GM19467 (cell line): ENCODE measurements at regions not wholly inside any gene's neighbourhood (a gene's known extent, or its start where the extent isn't known, plus 50 kb on each side); places are given as distances from the start of the nearest gene placed in this dataset.
"Not testable (repeated sequence)": the region's sequence is repeated elsewhere in the genome, so short reads cannot be mapped to it uniquely, and the experiment has no call there.

Source experiments
- ATAC-seq: cut with Tn5 transposase; IDR thresholded peaks from one replicate; pipeline ENCODE4 v1.9.1; 2021; ENCODE audit warnings: mild to moderate bottlenecking, moderate library complexity; ENCODE audit not compliant: unreplicated experiment

DNA sequence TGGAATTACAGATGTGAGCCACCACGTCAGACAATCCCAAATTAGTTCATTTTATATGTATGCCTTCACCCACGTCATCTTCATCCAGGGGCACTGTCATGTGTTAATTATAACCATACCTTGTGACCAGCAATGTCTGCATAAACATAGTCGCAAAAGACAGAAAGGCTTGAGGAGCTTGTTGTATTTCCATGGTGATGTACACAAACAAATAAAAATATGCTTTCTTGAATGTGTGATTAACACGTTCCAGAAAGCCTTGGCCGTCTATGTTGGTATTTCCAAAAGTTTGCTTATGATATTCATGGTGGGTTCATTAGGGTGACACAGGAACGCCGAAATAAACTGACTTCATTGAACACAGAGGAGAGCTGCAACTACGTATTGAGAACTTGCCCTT is 524.7 kb upstream of the ZNF717 start:
- ATAC-seq: no peak

DNA sequence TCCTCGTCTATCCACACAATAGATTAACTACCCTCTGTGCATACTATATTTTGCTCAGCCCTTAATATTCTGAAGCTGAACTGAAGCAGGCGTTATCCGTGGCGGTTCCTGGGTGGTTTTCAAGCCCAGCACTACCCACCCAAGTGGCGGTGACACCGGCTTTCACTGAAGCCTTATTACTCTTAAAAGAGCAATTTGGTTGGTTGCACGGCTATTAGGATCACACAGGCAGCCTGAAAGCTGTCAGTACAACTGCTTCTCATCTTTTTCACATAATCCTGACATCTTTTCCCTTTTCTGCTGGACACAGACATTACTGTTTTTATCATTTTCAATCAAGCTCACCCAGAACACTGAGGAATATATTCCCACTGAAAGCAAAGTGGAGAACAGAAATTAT is 525.3 kb upstream of the ZNF717 start:
- no peak for ATAC-seq

DNA sequence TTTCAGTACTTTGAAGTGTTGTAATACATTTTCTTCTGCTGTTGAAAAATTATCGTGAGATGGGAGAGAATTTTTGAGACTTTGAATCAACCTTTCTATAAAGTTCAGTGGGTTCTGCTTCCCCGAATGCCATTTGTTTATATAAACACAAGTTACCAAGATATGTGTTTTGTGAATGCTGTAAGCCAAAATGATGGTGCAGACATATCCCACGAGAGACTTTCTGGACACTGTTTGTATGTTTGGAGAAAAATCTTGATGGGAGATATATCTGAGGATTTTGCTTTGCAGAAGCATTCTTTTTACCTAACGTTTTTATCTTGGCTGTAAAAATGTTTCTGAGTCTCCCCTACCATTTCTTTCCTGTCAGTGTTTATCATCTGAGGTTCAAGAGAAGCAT is 526.6 kb upstream of the ZNF717 start:
- no peak for ATAC-seq

DNA sequence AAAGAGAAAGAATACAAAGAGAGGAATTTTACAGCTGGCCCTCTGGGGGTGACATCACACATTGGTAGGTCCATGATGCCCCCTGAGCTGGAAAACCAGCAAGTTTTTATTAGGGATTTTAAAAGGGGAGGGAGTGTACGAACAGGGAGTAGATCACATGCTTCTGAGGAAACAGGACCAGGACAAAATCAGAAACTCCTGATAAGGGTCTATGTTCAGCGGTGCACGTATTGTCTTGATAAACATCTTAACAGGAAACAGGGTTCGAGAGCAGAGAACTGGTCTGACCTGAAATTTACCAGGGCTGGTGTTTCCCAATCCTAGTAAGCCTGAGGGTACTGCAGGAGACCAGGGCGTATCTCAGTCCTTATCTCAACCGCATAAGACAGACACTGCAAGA is 530.6 kb upstream of the ZNF717 start:
- ATAC-seq: not testable (repeated sequence)

DNA sequence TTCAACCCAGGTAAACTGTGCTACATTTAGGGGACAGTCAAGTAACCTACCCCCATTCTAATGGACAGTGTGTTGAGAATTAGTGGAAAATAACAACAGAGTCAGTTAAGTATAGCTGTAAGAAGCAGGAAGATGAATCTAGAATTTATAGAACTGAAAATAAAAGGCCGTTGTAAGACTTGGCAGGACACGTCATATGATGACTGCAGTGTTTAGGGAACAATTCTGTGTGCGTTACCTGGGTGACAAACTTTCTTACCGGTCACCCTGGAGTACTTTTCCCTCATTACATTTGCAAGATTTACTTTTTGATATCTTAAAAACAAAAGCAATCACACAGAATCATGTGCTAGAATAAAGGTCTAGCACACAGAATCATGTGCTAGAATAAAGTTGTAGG is 536.3 kb upstream of the ZNF717 start:
- ATAC-seq: no peak

DNA sequence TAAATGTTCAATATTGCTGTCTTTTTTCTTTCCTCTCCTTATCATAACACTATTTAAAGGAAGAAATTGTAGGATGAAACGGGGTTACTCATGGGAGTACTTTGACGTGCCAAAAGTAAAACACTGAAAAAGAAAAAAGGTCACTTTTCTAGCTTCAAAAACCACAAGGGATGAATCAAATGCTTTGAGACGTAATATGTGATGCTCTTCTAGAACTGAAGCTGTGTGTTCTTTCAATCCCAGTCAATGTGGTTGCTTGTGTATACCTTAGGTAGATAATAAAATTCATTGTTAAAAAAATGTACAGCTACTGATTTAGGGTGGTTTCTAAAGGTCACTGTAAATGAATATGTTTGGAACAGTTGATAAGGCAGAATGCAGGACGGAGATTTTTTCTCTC is 538.8 kb upstream of the ZNF717 start:
- ATAC-seq: no peak

DNA sequence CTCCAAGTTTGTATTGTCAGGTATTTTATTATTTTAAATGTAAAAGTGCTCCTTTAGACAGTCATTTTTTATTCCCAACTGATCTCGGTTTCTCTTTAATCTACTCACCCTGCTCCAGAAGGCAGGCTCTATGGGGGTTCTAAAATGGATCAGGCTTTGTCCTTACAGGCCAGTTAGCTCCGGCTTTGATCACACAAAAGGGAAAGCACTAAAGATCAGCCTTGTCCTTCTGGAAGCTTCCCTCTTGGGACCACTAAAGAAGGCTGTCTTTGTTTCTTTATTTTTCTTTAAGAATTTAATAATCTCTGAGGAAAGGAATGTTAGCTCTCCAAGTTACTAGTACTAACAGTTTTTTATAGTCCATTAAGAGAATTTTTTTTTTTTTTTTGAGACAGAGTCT is 560.5 kb upstream of the ZNF717 start:
- ATAC-seq: no peak

DNA sequence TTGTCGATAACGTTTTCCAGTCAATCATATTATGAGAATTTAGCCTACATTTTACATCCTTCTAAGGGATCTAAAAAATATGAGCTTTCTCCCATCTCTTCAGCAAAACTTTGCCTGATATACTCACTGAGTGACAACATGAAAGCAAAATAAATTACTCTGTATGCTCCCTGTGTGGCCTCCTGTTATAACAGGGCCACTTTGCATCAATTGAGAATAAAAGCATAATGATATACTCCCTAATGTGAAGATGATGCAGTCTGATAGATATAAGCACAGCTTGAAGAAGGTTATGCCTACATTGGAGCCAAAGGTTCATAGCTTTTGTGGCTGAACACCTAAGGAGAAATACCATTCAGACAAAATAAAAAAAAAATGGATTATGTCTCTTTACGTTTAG is 561.3 kb upstream of the ZNF717 start:
- no peak for ATAC-seq

DNA sequence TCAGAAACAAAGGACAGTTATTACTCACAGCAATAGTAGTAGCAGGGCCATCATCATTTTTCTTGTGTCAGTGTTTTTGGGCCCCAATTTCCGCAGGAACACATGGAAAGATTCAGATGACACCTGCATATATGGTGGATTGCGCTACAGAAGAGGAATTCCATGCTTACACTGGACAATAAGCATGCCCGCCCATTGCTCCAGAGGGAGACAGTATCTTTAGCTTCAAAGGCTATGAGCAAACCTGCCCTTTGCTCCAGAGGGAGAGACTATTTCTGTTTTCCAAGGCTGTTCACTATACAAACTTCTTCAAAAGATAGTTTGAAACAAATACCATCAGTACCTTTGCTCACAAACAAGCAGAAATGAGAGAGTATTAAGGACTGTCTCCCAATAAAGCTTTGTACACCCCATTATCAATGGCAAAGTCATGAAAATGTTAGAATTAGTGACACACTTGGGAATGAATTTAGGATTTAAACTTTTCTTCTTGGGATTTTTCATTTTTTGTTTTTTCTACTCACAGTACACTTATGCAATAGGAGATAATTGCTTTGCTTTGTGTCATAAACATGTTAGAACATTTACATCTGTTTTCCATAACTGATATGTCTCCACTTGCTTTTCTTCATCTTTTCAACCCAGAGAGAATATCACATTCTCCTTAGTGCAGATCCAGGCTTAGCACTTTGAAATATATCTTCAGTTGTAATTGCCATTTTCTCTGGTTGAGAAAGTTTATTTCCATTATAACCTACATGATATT is 564.5 kb upstream of the ZNF717 start:
- no peak for ATAC-seq

DNA sequence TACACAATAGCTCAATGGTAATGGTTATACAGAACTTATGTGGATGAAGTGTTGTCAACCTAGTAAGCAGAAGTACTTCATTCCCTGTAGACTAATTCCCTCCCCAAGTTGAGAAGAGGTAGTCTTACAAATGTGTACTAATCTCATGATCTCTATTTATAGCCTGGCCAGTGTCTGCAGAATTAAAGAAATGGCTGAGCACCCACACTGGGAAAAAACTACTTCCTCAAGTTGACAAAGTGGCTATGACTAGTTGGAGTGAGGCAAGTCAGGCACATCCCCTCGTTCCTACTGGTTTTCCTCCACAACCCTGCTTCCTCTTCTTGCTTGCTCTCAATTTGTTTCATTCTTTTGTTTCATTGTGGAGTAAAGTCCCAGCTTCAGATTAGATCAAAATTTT is 566.7 kb upstream of the ZNF717 start:
- no peak for ATAC-seq

DNA sequence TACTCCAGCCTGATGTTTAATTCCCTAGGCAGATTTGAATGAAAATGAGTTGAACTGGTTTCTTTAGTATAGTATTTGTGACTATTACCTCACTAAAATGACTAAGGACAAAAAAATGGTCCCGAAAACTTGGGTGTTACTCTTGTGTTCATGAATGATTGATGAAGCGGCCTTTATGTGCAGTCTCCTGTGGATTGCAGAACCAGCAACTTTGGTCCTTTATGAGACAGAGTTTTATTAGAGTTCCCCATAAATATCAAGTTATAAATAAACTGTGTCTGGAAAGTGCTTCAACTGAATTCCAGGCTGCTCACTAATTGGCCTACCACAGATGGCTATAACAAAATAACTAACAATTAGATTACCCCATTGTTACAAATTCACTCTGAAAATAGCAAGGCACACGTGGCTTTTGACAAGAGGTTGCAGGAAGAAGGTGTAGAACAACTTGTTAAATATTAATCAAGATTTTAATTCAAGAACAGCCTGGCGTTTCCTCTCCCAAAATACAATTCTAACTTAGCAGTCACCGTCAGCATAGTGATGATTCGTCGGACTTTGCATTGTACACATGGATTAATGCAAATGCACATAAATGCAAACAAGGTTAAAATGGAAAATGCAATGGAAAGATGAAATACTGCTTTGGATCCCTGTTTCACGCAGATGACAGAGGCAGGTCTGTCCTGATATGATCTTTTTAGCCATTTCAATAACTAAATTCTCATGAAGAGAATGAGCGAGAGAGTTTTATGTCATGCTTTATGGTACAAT is 567.3 kb upstream of the ZNF717 start:
- no peak for ATAC-seq

DNA sequence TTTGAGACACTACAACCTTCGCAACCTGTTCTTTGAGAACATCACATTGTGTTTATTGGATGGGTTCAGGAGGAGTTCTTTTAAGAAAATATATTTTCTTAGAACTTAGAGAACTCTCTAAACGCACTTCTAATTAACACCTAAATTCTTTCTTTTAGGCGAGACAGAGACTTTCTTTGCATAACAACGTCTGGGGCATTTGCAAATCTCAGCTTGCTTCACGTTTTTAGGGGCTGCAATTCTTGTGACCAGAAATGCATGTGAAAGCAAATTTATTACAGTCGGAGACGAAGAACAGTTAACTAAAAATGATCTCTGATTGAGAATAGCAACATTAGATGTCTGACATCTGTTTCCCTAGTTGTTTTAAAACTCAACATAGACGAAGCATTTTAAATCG is 568.3 kb upstream of the ZNF717 start:
- no peak for ATAC-seq

DNA sequence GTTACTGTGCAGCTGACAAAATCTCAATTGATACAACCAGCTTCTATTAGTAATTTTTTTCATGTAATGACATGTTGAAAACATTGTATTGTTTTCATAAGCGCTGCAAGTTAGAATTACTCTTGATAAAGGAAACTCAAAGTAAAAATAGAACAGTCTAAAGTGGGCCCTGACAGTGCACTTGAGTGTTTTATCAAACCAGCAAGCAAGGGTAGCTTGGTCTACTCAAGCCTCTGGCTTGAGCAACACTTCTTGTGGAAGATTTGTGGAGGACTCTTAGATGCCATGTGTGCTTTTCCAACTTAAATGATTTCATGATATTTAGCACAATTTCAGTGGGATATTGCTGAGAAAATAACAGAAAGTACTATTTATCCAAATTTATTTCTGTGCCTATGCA is 575.7 kb upstream of the ZNF717 start:
- ATAC-seq: no peak

DNA sequence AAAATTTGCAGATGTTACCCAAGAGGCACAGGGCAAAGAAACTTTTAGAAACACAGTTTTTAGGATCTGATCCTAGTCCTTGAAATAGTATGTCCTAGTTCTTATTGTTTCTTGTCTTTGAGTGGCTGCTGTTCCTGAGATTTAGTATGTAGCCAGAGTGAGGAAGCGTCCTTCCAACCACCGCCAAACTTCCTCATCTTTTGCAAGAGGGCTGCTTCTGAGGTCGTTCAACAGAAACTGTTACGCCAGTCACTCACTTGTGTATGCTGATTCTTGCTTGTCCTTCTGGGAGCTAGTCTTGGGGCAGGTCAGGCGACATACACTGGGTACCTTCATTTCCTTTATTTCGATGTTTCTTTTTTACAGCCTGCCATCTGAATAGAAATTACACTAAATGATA is 577.3 kb upstream of the ZNF717 start:
- ATAC-seq: no peak

DNA sequence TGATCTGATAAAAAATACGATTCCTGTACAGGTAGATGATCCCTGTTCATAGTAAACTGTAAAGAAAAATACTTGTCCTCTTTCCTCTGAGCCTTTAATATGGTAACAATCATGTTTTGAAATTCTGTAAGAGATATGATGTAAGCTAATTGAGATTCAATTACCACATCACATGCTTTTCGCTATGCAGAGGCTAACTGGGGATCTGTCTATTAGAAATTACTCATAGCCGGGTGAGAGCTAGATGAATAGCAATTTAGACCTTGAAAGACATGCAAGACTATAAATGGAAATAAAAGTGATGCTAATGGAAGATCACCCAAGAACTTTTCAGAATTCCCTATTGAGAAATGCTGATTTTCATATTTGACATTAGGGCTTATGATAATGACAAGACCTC is 579.9 kb upstream of the ZNF717 start:
- no peak for ATAC-seq

DNA sequence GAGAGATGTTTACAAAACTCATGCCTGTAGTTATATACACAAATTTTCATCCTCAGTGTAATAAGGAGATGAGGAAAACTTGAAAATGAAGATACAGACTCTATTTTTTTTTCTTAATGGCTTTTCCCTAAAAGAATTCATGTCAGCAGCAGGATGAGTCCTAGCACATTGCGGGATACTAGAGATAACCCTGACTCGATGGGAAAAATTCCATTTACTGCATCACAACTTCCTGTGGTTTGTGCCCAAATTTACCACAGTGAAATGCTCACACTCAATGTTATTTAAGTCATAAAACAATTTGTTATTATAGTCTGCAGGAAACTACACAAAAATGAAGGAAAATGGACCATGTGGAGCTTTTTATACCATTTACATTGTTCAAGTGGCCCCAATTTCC is 581.9 kb upstream of the ZNF717 start:
- no peak for ATAC-seq

DNA sequence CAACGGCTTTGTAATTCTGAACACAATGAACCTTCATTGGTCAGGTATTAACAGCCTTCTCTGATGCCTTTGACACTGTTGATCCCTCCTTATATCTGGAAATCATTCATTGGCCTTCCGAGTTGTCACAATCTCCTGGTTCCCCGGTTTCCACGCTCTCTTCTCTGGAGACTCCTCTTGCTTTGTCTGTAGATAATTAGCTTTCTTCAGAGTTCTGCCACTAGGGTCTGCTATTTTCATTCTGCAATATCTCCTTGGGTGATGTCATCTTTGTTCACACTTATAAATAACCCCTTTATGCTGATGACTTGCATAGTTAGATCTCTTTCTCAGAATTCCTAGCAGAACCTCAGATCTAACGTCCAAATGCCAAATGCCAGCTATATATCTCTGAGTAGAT is 583.8 kb upstream of the ZNF717 start:
- ATAC-seq: no peak

DNA sequence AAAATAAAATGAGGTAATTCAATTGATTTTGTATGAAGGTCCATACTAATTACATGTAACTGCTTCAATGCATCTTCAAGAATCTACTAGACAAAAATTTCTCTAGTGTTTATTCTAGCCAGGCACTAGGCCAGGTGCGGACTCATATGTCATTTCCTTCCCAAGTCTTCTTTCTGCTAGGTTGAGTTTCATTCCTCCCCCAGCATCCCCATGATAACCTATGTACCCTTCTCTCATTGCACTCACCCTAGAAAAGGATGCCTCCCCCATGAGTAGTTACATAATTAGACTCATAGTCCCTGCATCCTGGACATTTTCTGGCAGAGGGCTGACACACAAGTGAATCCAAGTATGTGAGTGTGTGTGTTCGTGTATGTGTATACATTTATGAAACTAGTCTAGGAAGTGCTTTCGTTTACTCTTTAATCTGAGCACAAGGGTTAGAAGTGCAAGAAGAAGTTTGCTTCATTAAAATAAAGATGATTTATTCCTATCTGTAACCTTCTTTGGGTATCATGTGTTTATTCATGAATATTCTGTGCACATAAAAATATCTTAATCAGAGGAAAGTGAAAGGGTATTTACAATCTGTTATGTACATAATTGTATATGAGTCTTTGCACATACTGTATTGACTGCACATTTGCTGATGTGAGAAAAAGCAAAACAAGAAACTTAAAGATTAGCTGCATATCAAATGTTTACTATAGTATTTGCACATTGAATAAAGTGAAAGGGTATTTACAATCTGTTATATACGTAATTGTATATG is 585.6 kb upstream of the ZNF717 start:
- no peak for ATAC-seq

DNA sequence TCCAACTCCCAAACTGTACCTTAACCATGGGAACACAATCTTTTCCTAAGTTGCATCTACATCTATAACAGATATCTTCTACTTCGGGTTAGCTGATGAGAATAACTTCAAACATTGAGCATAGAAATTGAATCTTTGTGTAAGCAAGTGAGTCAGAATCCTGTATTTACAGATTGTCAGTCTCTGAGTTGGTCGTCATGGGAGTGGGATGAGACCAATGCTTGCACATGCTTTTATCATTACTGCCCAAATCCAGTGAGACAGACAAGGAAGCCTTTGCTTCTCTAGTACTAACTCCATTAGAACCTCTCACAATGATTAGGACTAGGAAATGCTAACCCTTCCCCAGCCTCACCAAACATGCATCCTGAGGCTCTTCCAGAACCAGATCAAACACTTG is 587.1 kb upstream of the ZNF717 start:
- ATAC-seq: no peak

DNA sequence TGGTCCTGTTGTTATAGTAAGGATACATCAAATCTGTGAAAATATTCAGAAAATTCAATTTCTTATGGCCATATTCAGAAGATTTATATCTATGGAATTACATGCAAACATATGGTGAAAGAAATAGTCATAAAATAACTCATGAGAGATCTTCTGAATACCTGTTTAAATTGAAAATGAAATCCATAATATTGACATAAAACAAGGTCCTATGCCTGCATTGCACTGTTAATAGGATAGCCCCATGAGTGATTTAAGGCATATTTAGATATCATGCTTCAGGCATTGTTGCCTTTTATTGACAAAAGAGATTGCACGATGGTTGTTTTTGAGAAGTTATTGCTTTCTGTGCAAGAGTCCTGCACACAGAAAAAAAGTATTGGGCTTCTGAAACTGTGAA is 591.7 kb upstream of the ZNF717 start:
- no peak for ATAC-seq

DNA sequence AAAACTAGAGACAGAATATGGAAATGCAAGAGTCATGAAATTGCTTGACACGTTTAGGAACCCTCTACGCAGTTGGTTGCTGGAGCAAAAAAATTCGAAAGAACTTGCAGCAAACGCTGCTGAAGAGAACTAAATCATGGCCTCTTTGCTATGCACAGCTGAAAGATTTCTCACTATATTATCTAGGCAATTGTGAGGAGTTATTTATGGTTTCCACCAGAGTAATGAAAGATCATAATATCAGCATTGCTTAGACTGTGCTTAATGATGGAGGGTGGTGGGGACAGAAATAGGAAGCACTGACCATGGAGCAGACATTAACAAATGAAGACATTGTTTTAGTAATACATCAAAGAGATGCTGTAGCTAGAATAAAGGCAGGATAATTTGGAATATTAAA is 593.4 kb upstream of the ZNF717 start:
- ATAC-seq: no peak

DNA sequence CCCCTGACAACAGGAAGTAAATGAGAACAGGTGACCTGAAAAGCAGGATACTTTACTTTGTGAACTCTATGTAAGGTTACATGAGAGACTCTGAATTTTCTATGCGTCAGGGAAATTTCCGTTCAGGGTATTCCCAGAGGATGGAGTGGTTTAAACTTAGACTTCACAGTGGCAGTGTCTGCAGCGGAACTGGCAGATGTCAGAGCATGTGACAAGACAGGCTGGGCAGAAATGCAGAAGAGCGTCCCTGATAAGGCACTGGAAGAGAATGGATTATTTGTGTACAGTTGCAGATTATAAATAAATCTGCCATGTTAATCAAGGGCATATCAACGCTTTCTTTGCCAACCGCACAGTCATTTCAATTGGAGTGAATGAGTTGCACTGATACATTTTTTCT is 598.4 kb upstream of the ZNF717 start:
- no peak for ATAC-seq
